ENCODE measurements at regions not wholly inside any gene's neighbourhood (a gene's known extent, or its start where the extent isn't known, plus 50 kb on each side); places are given as distances from the start of the nearest gene placed in this dataset.

DNA sequence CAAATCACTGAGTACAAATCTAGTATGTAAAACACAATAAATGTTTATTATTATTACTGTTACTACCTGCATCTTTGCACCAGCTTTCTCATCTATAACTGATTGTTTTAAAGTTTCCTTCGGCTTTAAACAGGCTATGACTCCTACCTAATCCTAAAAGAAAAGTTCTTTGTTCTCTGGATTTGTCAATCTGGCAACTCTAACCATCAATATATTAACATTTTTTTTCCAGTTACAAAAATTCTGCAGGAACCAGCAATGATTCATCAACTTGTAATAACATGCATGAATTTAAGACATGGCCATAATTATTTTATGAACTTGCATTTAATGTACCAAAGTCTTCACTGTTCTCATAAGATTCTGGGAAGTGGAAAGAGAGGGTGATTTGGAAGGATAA, 228.5 kb downstream of the PIK3R1 start:
- no peak for ATAC-seq
- TF ChIP-seq, protein P1, sequence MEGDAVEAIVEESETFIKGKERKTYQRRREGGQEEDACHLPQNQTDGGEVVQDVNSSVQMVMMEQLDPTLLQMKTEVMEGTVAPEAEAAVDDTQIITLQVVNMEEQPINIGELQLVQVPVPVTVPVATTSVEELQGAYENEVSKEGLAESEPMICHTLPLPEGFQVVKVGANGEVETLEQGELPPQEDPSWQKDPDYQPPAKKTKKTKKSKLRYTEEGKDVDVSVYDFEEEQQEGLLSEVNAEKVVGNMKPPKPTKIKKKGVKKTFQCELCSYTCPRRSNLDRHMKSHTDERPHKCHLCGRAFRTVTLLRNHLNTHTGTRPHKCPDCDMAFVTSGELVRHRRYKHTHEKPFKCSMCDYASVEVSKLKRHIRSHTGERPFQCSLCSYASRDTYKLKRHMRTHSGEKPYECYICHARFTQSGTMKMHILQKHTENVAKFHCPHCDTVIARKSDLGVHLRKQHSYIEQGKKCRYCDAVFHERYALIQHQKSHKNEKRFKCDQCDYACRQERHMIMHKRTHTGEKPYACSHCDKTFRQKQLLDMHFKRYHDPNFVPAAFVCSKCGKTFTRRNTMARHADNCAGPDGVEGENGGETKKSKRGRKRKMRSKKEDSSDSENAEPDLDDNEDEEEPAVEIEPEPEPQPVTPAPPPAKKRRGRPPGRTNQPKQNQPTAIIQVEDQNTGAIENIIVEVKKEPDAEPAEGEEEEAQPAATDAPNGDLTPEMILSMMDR (IDR thresholded peaks at IDR 0.05), result no peak
- H3K4me3 ChIP-seq, result no peak overlapping the region
- H3K36me3 ChIP-seq, result no peaks in the 10 kb centered on the region
- H3K27me3 ChIP-seq (ENCODE audit: low read depth), result no peaks in the 10 kb centered on the region
- H3K4me1 ChIP-seq, result peaks cover 8% of the 10 kb centered on the region
- H3K9me3 ChIP-seq, result no peaks in the 10 kb centered on the region
- H3K27ac ChIP-seq, result no peak overlapping the region
- DNase-seq, result no peak
- intact Hi-C loops (cut with DNase I), result no loop called here

DNA sequence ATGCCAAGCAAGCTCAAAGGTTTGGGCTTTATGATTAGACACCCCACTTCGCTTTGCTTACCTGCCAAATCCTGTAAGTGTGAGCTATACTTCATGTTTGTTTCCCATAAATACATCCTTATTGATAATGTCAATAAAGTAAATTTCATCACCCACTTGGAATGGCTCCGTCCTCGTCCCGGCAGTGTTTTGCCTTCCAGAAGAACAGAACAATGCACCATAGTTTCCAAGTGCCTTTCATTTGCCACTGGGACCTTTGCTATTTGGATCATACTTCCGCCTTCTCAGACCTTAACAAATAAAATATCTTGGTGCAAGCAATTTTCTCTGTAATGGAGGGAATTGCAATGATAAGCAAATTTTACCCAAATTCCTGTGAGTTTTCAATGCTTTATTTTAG, 229.3 kb downstream of the PIK3R1 start:
- Histone ChIP-seq H3K4me3 (no peak overlapping the region), H3K36me3 (no peaks in the 10 kb centered on the region), H3K9me3 (no peaks in the 10 kb centered on the region), H3K27me3 (ENCODE audit: low read depth) (no peaks in the 10 kb centered on the region), H3K4me1 (peaks cover 8% of the 10 kb centered on the region), H3K27ac (no peak overlapping the region)
- TF ChIP-seq, protein P1 (IDR thresholded peaks at IDR 0.05), result no peak
- intact Hi-C loops (cut with DNase I), result no loop called here
- no peak for DNase-seq
- ATAC-seq, result no peak

DNA sequence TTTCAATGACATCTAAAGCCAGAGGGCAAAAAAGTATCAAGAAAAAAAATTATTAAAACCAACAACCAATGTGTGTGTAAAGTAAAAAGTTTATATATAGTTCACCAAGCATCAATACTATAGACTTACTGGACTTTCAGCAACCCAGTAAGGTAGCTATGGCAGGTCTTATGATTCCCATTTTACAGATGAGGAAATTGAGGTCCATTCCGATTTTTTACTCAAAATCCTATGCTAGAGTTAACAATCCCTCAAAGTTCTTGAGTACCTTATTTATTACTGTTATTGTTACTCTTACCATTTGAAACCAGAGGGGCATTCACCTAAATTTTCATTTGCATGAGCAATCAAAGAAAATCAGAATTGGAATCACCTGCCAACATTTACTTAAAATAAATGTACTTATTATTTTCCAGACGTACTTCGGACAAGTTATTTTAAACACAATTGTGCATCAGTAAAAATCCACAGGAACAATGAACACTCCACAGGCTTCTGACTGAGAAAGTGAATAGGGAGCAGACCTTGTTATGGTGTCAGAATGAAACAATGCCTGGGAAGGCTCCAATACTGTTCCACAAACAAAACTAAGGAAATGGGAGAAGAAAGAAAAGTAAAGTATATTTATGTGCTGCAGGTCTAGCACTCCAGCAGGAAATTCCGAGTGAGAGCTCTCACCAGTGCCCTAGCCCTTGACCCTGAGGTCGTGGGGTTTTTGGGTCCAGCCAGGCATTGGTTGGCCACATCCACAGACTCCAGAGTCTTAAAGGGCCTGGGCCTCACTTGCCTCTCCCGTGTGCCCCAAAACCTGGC, 229.9 kb downstream of the PIK3R1 start:
- TF ChIP-seq, protein P1 (IDR thresholded peaks at IDR 0.05), result no peak
- no peaks in the 10 kb centered on the region for H3K27me3 ChIP-seq (ENCODE audit: low read depth)
- DNase-seq (no peak), ATAC-seq (no peak)
- no peak overlapping the region for H3K27ac ChIP-seq
- H3K9me3 ChIP-seq, result no peaks in the 10 kb centered on the region
- peaks cover 8% of the 10 kb centered on the region for H3K4me1 ChIP-seq
- intact Hi-C loops (cut with DNase I), result no loop called here
- no peaks in the 10 kb centered on the region for H3K36me3 ChIP-seq
- H3K4me3 ChIP-seq, result no peak overlapping the region

DNA sequence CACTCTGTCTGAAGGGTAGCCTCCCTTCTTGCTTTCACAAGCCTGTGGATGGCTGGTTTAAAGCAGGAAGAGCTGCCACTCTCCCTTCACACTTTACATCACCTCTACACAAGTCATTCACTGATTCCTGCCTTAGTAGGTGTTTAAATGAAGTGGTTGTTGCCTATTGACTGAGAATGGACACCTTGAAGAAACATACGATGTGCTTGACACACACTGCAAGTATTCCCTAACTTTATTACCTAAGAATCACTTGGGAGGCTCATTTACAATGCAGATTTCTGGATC, 230.5 kb downstream of the PIK3R1 start:
- TF ChIP-seq, protein P1 (IDR thresholded peaks at IDR 0.05), result no peak
- DNase-seq, result no peak
- Histone ChIP-seq H3K4me1 (peaks cover 8% of the 10 kb centered on the region), H3K27ac (no peak overlapping the region), H3K4me3 (no peak overlapping the region), H3K27me3 (ENCODE audit: low read depth) (no peaks in the 10 kb centered on the region), H3K9me3 (no peaks in the 10 kb centered on the region), H3K36me3 (no peaks in the 10 kb centered on the region)
- ATAC-seq, result no peak
- intact Hi-C loops (cut with DNase I), result no loop called here

DNA sequence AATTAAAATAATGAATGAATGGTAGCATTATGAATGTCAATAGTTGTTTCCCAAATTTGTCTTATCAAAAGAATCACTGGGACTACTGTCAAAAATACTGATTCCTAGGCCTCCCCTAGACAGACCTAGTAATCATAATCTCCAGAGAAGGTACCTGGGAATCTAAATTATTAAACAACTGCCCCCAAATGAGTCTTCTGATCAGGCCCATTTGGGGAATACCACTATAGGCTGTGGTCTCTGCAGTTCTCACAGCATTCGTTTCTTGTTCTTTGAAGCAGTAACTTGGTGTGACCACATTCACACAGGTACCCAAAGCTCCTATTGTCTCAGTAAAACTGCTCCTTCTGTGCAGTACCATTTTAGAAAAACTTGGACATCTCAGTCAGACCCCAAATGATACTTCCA, 230.9 kb downstream of the PIK3R1 start:
- TF ChIP-seq, protein P1 (IDR thresholded peaks at IDR 0.05), result no peak
- DNase-seq (no peak), ATAC-seq (no peak)
- no peak overlapping the region for H3K27ac ChIP-seq
- no peaks in the 10 kb centered on the region for H3K36me3 ChIP-seq
- H3K4me1 ChIP-seq, result peaks cover 8% of the 10 kb centered on the region
- intact Hi-C loops (cut with DNase I), result no loop called here
- H3K4me3 ChIP-seq, result no peak overlapping the region
- H3K27me3 ChIP-seq (ENCODE audit: low read depth), result no peaks in the 10 kb centered on the region
- H3K9me3 ChIP-seq, result no peaks in the 10 kb centered on the region

Data from lower lobe of right lung (tissue), 2 donors.